ENCODE measurements at regions not wholly inside any gene's neighbourhood (a gene's known extent, or its start where the extent isn't known, plus 50 kb on each side); places are given as distances from the start of the nearest gene placed in this dataset.
A peak's percentile ranks its signal among the peaks of the same experiment; 100 is the strongest.

DNA sequence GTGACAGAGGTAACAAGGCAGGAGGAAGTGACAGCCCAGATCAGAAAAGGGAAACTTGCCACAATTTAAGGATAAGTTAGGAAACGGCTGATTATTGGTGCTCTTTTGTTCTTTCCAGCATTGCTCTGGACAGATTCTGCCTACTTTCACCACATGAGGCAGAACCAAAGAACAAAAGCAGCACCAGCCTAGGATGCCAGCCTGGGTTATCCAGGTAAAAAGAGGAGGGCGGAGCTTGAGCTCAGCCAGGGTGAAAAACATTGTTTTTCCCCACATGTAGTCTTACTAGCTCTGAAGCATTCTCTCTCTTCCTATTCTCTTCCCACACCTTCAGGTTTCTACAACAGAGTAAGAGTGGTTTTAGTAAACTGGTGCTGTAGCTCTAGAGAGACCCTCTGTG lies 300.5 kb downstream of the TMX3 start:
- TF ChIP-seq, protein P1, sequence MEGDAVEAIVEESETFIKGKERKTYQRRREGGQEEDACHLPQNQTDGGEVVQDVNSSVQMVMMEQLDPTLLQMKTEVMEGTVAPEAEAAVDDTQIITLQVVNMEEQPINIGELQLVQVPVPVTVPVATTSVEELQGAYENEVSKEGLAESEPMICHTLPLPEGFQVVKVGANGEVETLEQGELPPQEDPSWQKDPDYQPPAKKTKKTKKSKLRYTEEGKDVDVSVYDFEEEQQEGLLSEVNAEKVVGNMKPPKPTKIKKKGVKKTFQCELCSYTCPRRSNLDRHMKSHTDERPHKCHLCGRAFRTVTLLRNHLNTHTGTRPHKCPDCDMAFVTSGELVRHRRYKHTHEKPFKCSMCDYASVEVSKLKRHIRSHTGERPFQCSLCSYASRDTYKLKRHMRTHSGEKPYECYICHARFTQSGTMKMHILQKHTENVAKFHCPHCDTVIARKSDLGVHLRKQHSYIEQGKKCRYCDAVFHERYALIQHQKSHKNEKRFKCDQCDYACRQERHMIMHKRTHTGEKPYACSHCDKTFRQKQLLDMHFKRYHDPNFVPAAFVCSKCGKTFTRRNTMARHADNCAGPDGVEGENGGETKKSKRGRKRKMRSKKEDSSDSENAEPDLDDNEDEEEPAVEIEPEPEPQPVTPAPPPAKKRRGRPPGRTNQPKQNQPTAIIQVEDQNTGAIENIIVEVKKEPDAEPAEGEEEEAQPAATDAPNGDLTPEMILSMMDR (conservative IDR thresholded peaks at IDR 0.05; ENCODE audit: low read depth, low read length), result no peak
- DNase-seq (ENCODE audit: low read depth), result no peak
- no peak overlapping the region for H3K4me3 ChIP-seq (ENCODE audit: low read depth, low read length)

DNA sequence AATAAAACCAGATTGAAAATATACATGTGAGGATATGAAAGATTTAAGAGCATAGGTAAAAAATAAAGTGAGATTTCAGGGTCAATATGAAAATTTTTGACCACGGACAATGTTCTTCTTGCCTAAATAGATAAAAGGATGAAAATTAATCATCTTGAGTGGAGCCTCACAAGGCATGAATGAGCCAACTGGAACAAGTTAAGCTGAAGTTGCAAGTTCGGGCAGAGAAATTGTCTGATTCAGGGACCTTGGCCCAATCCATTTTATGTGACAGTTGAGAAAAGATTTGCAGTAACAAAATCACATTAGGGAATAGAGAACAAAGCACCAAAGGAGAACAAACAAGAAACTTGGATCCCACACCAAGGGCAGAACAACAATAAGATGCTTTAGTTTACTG lies 305.3 kb downstream of the TMX3 start:
- TF ChIP-seq, protein P1 (conservative IDR thresholded peaks at IDR 0.05; ENCODE audit: low read depth, low read length), result no peak

DNA sequence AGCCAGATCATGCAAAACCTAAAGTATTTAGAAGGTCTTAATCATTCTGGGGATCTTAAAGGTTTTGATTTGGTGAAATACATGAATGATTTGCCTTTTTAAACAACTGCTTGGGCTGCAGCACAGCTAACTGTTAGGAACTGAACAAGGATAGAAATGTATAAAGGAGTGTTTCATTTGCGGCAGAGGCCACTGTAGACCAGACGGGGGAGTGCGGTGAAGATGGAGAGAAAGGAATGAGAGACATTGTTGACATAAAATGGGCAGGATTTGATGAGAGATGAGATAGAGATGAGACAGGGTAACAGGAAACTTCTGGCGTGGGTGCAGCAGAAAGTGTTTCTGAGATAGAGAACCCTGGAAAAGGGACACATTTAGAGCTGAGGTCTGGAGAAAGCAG lies 308.1 kb downstream of the TMX3 start:
- no peak for DNase-seq (ENCODE audit: low read depth)
- no peak overlapping the region for H3K4me3 ChIP-seq (ENCODE audit: low read depth, low read length)
- TF ChIP-seq, protein P1 (conservative IDR thresholded peaks at IDR 0.05; ENCODE audit: low read depth, low read length), result peak; percentile 9

More for the DNA sequence above, 305.3 kb downstream of the TMX3 start:
- no peak for DNase-seq (ENCODE audit: low read depth)
- no peak overlapping the region for H3K4me3 ChIP-seq (ENCODE audit: low read depth, low read length)

DNA sequence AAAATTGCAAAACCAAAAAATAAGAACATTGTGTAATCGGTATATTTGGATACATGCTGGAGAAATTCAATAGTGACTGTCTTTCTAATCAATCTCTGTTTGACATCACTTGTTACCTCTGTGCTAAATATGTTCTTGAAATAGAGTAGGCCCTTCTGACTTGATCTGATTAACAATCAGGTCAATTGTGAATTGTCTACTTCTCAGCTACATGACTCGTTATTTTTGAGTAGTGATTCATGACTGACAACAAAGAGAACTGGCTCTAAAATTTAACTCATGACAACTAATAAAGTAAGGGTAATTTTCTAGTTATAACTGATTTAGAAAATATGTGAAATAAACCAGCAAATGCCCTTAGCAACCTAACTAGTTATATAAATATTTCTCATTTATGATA lies 312.1 kb downstream of the TMX3 start:
- H3K4me3 ChIP-seq (ENCODE audit: low read depth, low read length), result no peak overlapping the region
- TF ChIP-seq, protein P1 (conservative IDR thresholded peaks at IDR 0.05; ENCODE audit: low read depth, low read length), result no peak
- DNase-seq (ENCODE audit: low read depth), result no peak

DNA sequence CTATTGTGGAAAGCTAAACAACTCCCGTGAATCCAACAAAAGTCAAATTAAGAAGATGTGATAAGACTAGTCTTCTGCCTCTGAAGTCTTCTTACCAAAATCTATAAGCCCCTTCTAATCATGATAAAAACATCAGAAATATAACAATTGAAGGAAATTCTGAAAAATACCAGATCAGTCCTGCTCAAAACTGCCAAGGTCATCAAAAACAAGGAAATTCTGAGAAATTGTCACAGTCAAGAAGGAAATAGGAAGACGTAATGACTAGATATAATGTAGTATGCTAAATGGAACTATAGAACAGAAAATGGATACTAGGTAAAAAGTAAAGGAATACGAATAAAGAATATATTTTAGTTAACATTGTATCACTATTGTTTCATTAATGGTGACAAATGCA lies 314.0 kb downstream of the TMX3 start:
- TF ChIP-seq, protein P1 (conservative IDR thresholded peaks at IDR 0.05; ENCODE audit: low read depth, low read length), result no peak
- no peak for DNase-seq (ENCODE audit: low read depth)
- H3K4me3 ChIP-seq (ENCODE audit: low read depth, low read length), result no peak overlapping the region

DNA sequence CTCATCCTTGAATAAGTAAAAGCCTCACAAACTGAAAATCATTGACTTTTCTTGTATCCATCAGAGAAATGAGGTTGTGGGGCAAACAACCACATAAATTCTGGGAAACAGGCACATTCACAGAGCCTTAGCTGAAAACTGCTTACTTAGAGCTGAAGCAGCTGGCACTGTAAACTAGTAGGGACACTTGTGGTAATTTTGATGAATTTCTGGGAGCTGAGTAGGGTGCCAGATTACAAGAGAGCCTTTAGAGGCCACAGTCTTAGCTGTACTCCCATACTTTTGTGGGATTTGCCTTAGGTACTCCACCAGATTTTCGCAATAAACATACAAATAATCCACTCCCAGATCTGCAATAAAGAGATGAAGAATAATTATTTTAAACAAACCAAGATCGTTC lies 315.2 kb downstream of the TMX3 start:
- H3K4me3 ChIP-seq (ENCODE audit: low read depth, low read length), result no peak overlapping the region
- TF ChIP-seq, protein P1 (conservative IDR thresholded peaks at IDR 0.05; ENCODE audit: low read depth, low read length), result no peak
- no peak for DNase-seq (ENCODE audit: low read depth)

DNA sequence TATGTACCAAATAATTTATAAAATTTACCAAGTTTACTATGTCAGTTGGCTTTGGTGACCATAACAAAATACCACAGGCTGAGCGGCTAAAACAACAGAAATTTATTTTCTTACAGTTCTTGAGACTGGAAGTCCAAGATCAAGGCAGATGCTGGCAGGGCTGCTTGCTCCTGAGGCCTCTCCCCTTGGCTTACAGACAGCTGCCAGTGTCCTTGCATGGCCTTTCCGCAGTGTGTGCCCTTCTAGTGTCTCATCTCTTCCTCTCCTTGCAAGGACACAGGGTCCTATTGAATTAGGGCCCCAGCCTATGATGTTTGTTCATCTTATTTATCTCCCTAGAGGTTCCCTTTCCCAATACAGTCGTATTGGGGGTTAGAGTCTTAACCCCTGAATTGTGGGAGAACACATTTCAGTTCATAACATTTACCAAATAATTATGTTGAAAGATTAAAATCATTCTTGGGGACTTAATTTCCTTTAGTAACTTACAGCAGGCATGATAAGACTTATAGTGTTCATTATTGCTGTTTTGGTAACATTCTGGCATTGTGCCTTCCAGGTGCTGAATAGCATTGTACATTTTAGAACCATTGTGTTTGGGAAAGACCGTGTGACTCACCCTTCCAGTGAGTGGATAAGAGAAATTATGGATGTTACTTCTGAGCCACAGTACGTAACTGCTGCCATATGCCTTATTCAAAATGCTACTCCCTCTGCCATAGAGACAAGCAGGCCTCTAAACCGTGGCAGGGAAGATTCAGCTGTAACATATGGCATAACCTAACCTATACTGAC lies 317.5 kb downstream of the TMX3 start:
- no peak overlapping the region for H3K4me3 ChIP-seq (ENCODE audit: low read depth, low read length)
- DNase-seq (ENCODE audit: low read depth), result no peak
- TF ChIP-seq, protein P1 (conservative IDR thresholded peaks at IDR 0.05; ENCODE audit: low read depth, low read length), result no peak

Data from epithelial cell of proximal tubule (primary cell).